ENCODE measurements at regions not wholly inside any gene's neighbourhood (a gene's known extent, or its start where the extent isn't known, plus 50 kb on each side); places are given as distances from the start of the nearest gene placed in this dataset.

DNA sequence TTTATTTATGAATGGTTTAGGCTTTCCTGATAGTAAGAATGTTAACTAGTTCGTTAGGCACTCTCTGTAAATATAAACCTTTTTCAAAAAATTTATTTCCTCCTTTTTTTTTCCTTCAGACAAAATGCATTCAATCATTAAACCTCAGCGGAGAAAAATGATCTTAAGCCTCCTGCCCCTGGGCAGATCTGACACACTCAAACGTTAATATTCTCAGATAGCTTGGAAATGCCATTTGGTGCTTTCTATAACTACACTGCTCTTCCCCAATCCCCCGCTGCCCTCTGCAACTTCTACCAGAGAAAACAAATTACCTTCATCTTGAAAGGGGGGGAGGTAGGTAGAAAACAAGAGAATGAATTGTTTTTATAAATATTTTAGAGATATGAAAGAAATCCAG lies 521.2 kb downstream of the MED13L start:
- no peak for TF ChIP-seq FOXM1 (IDR thresholded peaks at IDR 0.05; ENCODE audit: borderline replicate concordance)
- TF ChIP-seq NFRKB (IDR thresholded peaks at IDR 0.05), result no peak
- TF ChIP-seq TARDBP (IDR thresholded peaks at IDR 0.05), result no peak
- no peak for TF ChIP-seq ZNF384 (IDR thresholded peaks at IDR 0.05)
- TF ChIP-seq FOXK2 (IDR thresholded peaks at IDR 0.05), result no peak
